ENCODE measurements at regions not wholly inside any gene's neighbourhood (a gene's known extent, or its start where the extent isn't known, plus 50 kb on each side); places are given as distances from the start of the nearest gene placed in this dataset.
"Not testable (repeated sequence)": the region's sequence is repeated elsewhere in the genome, so short reads cannot be mapped to it uniquely, and the experiment has no call there.

DNA sequence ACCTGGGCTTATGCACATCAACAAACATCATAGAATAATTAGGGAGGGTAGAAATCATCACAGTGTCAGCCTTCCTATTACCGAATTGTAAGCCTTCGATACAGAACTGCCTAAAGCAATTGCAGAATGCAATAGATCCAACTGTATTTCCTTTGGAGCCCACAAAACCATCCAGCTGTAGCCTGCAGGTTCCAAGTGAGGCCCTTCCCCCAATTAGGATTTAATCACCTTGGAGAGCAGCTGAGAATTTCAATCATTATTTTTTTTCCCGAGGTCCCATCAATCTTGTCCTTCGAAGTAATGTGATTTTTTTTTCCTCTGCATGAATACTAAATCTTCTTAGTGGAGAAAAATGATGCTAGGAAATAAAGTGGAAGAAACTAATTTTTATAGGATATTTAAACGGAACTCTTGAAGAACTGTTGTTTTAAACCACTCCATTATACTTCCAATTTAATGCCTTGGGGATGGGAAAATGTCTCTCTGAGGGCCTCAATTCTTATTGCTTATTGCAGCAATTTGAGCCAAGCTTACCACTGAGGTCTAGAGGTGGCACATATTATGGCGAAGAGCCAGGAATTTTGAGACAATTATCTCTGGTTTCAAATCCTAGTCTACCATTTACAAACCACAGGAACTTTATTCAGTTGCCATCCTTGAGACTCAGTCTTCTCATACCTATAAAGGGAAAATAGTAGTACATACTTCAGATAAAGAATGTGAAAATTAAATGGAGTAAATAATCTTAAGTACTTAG lies 953.4 kb upstream of the IGFBP7 start:
- no peak for DNase-seq (ENCODE audit: low spot score)

DNA sequence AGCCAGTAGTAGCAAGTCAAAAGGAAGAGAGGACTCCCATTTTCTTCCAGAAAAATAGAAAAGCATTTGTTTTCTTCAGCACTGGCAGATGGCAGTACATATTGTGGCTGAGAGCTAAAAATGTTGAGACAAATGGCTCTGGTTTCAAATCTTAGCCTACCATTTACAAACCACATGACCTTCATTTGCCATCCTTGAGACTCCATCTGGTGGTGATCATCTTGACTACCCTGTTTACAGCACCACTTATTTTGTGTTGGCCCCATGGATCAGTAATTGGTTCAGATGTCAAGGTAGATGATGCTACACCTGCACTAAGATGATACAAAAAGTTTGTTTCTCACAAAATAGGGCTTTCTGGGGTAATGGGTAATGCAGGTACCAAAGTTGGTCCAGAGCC lies 951.8 kb upstream of the IGFBP7 start:
- no peak for DNase-seq (ENCODE audit: low spot score)

DNA sequence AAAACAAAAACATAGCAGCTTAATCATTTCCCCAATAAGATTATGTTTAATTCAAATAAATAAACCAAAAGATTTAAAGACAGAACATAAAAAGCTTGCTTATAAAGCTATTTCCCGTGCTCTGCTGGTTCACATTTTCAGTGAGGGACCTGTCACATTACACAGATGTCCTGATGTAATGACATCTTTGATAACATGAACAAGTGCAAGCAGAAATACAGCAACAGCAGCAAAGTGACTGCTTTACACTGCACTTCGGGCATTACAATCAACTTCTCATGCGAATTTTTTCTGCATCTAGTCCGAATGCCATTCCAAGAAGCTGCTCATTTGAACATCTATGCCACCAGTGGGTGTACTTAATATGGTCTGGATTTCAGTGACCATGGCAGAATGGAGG lies 940.3 kb upstream of the IGFBP7 start:
- DNase-seq (ENCODE audit: low spot score) = no peak

DNA sequence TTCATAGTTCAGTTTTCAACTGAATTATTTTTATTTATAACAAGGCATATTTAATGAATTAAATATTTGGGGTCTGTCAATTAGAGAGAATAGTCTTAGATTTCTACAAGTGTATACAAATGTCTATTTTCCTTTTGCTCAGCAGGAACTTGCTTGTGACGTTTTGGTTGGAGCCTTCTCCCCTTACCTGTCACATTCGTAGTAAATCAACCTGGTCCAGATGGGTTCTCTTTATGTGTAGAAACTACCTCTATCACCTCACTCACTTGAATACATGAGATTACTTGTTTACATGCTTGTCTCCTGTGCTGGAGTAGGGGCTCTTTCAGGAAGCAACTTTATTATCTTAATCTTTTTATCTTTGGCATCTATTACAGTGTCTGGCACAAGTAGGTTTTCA lies 938.3 kb upstream of the IGFBP7 start:
- no peak for DNase-seq (ENCODE audit: low spot score)

DNA sequence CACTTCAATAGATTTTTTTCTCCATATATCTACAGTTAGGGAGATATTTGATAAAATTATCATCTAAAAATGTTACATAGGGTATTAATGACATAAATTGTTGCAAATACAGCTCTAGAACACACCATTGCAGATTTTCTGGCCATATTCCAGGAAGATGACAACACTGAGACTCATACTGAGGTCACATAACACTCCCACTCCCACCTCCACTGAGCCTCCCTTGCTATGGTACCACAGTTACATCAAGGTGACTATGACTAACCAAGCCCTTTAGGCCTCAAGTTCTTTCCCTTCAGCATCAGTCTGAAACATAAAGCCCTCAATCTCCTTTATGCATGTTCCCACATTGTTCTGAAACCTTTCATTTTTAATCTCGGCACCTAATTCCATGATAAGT lies 932.0 kb upstream of the IGFBP7 start:
- DNase-seq (ENCODE audit: low spot score) = no peak

DNA sequence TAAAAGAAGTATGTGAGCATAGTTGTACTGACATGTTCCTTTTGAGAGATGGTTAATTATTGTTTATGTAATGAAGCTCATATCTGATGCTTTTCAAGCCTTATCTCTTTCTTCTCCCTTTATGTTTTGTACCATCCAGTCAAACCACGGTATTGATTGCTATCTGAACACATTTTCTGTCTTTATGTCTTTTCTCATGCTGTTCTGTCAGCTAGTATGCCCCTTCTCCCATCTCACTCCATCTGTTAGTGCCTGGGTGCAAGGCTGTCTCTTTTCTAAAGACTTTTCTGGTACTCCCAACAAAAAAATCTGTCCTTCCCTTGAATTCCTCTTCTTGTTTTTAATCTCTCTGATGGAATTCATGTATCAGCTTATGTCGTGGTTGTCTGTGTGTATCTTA lies 883.8 kb upstream of the IGFBP7 start:
- DNase-seq (ENCODE audit: low spot score) = no peak

DNA sequence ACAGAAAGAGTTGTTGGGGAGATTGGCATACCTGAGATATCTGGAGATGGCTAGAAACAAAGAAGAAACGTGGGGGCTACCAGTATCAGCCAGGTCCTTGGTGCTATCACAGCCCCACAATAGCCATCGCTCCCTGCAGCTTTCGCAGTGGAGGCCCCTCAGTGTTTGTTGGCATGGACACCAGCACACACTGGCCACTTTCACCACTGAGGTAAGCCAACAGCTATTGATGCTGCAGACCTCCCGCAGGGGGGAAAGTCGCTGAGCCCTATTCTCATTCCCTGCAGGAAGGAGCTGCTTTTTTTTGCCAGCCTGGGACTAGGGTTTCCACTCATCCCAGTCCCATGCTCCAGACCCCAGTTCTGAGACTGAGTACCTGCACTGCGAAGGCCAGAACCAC lies 879.2 kb upstream of the IGFBP7 start:
- DNase-seq (ENCODE audit: low spot score) = no peak

DNA sequence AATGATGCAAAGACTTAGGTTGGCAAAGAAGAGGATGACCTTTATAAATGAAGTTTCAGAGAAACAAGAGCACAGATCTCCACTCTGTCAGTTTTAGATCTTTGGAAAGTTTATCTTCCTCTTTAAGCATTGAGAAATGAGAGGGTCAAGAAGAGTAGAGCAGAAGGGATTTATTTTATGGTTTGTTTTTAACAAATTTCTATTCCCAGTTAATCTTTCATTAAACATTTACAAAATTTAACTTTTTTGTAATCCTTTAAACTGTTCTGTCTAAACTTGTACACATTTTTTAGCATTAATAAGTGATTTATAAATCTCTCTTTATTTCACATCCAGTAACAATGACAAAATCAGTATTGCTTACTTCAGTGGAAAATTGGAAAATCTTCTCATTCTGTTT lies 875.0 kb upstream of the IGFBP7 start:
- DNase-seq (ENCODE audit: low spot score) = no peak

DNA sequence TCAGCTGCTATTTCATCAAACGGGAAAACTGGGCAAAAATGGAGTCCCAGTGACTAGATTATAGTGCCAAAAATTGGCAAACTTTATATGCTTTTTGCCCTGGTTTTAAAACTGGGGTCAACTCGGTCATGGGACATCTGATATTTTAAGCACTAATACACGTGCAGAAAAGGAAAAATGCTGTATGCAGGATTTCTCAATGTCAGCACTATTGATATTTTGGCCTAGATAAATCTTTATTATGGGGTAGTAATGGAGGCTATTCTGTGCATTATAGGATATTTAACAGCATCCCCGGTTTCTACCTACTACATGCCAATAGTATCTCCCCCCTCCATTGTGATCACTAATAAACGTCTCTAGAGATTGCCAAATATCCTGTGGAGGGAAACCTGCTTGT lies 870.9 kb upstream of the IGFBP7 start:
- DNase-seq (ENCODE audit: low spot score) = no peak

DNA sequence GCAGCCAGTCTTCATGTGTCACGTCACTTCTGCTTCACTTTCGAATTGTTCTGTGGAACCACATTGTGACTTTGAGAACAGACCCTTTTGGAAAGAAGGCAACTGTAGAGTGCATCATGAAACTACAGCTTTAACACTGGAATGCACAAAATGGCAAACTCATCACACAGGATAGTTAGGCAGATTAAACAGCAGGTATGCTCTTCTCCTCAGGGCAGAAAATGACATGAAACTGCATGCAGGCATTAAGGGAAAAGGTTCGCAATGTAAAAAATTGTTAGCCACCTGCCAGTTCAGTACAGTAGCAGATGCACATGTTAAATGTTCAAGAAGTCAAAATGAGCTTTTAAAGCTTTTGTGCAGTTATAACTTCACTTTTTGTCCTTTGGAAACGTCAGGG lies 864.6 kb upstream of the IGFBP7 start:
- no peak for DNase-seq (ENCODE audit: low spot score)

DNA sequence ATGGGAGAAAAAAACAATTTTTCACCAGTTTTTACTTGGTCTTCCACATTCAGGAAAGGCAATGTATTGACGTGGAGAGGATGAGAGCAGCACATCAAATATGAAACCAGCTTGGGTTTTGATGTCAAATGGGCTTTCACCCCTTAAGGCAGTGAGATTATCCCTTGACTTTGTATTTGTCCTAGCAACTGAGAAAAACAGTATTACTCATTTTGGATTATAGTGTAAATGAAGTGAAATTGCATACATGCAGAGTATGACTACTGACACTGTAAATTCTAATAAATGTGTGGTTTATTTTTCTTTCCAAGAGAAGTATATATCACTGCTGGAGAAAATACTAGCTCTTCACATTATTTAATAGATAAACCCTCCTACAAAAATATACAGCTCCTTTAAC lies 863.6 kb upstream of the IGFBP7 start:
- DNase-seq (ENCODE audit: low spot score) = no peak

DNA sequence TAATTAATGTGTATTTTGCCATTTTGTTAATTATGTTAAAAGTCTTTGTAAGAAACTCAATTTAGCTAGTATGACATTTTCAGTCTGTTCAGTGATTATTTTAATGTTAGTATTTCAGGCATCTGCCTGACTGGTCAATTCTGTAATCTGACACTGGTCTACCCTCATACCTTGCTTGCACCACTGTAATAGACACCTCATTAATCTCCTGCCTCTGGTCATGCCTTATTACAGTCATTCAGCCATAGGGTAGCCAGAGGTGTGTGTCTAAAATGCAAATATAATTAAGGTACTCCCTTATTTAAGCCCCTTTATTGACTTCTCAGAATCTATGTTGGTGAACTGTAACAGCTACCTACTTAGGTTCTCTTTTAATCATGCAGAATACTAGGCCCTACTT lies 861.1 kb upstream of the IGFBP7 start:
- DNase-seq (ENCODE audit: low spot score) = no peak

DNA sequence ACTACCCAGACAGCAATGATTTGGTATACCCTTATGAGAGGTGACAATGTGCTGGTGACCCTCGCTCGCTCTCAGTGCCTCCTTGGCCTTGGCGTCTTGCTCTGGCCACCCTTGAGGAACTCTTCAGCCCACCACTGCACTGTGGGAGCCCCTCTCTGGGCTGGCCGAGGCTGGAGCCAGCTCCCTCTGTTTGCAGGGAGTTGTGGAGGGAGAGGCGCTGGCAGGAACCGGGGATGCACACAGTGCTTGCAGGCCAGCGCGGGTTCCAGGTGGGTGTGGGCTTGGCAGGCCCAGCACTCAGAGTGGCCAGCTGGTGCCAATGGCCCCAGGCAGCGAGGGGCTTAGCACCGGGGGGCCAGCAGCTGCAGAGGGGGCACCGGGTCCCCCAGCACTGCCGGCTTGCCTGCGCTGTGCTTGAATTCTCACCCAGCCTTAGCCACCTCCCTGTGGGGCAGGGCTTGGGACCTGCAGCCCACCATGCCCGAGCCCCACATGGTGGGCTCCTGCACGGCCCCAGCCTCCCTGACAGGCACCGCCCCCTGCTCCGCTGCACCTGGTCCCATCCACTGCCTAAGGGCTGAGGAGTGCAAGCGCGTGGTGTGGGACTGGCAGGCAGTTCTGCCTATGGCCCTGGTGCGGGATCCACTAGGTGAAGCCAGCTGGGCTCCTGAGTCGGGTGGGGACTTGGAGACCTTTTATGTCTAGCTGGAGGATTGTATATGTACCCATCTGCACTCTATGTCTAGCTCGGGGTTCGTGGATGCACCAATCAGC lies 857.0 kb upstream of the IGFBP7 start:
- no peak for DNase-seq (ENCODE audit: low spot score)

DNA sequence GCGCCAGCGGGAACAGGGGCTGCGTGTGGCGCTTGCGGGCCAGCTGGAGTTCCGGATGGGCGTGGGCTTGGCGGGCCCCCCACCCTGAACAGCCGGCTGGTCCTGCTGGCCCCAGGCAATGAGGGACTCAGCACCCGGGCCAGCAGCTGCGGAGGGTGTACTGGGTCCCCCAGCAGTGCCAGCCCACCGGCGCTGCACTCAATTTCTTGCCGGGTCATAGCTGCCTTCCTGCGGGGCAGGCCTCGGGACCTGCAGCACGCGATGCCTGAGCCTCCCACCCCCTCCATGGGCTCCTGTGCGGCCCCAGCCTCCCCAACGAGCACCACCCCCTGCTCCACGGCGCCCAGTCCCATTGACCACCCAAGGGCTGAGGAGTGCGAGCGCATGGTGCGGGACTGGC lies 855.2 kb upstream of the IGFBP7 start:
- not testable (repeated sequence) for DNase-seq (ENCODE audit: low spot score)

DNA sequence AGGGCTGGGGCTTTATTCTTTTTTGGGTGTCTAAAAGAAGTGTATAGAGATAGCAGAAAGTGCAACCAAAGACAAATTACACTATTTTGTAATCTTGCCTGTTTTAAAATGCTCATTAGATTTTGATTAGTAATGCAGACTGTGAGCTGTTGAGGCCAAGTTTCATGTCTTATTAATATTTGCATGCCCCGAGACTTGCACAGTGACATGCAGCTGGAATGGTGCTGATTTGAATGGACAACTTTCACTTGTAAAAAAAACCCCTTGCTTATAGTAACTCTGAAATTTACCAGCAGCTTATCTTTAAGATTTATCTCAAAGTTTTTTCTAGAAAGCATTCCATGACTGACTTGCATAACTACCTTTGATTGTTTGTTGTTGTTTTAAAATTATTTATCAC lies 835.1 kb upstream of the IGFBP7 start:
- no peak for DNase-seq (ENCODE audit: low spot score)

DNA sequence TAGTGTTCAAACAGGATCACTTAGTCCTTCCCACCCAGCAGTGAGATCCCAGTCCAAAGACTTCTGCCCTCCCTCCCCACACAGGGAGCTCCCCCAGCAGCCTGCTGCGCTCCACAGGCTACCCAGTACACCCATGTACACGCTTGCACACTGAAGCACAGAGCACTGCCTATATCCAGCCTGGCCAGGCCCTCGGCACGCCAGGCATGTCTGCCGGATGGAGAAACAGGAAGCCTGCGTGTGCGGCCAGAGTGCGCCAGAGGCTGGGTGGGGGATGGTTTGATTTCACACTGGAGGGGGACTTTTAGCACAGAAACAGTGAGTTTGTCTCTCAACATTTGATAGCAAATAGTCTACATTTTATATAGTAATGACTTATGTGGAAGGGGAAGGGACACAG lies 833.5 kb upstream of the IGFBP7 start:
- DNase-seq (ENCODE audit: low spot score) = no peak

DNA sequence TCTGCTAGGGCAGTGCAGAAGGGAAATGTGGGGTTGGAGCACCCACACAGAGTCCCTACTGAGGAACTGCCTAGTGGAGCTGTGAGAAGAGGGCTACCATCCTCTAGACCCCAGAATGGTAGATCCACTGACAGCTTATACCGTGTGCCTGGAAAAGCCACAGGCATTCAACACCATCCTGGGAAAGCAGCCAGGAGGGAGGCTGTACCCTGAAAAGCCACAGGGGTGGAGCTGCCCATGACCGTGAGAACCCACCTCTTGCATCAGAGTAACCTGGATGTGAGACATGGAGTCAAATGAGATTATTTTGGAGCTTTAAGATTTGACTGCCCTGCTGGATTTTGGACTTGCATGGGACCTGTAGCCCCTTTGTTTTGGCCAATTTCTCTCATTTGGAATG lies 827.1 kb upstream of the IGFBP7 start:
- not testable (repeated sequence) for DNase-seq (ENCODE audit: low spot score)

DNA sequence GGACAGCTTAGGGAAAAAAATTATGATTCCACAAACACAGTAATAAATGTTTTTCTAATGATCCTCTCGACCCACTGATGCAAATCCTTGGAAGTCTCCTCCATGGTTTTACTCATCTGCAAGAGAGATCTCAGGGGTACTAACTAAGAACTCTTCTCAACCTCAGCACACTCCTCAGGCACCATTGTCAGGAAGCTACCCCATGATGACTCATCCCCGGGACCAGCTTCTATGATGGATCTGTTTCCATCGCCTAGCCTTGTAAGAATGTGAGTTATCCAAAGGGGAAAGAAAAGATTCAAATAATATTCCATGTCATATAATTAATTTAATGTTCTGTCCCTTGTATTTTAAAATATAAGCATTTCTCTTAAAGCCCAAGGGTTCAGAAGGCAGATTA lies 816.1 kb upstream of the IGFBP7 start:
- DNase-seq (ENCODE audit: low spot score) = no peak

DNA sequence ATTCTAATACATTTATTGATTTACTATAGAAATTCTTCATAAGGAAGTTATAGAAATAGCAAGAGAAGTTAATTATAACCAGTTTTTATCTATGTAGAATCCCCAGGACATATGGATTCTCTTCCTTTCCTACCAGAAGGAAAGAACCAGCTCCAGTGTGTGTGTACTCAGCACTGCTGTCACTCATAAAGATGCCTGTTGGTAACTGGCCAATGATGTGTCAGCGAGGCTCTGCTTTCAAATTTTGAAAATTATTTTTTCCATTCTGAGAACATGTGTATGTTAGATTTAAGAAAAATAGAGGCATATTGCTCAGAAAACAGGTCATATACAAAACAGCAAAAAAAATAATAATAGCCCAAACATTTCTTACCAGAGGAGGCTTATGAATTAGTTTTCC lies 814.8 kb upstream of the IGFBP7 start:
- DNase-seq (ENCODE audit: low spot score) = no peak

DNA sequence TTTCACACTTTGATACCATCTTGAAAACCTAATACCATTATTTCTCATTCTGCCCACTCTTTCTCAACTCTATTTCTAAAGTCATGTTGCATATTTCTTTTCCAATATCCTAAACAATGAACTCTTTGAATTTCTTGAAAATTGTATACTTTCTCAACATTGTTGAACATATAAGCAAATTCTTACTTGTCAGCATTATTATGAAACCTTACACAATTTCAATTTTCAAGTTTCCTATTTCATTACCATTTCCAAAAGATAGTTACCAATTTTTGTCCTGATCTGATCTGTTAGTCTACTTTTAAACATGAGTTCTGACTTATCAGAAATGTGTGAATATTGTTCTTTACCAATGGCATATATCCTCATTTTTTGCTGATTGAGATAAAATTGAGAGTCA lies 806.3 kb upstream of the IGFBP7 start:
- no peak for DNase-seq (ENCODE audit: low spot score)

DNA sequence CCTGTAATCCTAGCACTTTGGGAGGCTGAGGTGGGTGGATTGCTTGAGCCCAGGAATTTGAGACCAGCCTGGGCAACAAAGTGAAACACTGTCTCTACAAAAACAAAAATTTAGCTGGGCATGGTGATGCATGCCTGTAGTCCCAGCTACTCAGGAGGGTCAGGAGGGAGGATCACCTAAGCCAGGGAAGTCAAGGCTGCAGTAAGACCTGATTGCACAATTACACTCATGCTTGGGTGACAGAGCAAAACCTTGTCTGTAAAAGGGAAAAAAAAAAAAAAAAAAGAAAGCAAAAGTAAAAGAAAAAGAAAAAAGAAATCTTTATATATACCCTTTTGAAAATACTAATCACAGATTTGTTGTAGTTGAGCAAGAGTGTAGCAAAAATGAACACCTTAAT lies 801.0 kb upstream of the IGFBP7 start:
- DNase-seq (ENCODE audit: low spot score) = no peak

DNA sequence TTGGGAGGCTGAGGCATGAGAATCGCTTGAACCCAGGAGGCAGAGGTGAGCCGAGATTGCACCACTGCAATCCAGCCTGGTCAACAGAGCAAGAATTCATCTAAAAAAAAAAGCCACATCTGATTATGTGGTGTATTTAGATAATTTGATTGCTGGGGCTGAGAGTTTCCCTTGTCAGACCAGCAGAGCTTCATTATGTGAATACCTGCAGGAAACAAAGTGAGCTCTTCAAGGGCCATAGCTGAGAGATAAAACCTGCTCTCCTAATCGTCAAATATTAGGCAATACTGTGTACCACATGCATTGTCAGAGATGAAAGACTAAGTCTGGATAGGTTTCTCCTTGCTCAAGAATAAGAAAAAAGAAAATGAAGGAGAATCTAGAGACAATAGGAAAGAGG lies 800.0 kb upstream of the IGFBP7 start:
- DNase-seq (ENCODE audit: low spot score) = no peak

DNA sequence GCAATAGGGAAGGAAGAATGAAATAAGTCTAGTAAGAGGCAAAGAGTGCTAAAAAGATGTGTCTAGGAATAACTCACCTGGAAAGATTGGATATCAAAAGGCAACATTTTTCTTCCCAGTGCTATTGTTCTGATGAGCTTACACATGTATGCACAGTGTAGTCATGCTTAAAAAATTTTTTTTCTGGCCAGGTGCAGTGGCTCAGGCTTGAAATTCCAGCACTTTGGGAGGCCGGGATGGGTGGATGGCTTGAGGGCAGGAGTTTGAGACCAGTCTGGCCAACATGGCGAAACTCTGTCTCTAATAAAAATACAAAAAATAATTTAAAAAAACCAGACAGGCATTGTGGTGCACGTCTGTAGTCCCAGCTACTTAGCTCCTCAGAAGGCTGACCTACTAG lies 795.8 kb upstream of the IGFBP7 start:
- DNase-seq (ENCODE audit: low spot score) = no peak

DNA sequence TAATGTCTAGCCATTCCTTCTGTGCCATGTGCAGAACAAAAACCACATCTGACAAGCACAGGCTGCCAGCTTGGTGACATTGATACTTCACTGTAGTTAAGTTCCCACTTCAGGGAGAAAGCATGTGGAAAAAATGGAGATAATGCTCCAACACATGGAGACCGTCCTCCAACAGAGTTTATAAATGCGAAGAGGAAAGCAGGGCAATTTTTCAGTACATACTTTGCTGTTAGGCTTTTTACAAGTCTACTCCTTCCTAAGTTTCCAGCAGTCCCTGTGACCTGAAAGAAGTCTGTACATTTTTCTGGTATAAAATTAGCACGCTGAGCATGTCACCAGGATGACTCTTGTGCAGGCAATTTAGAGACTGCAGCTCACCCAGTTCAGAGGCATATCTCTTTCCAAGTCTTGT lies 766.9 kb upstream of the IGFBP7 start:
- DNase-seq (ENCODE audit: low spot score) = no peak
